Left ventricle myocardium superior (tissue), 1 donor: ENCODE measurements at regions not wholly inside any gene's neighbourhood (a gene's known extent, or its start where the extent isn't known, plus 50 kb on each side); places are given as distances from the start of the nearest gene placed in this dataset.
"Not testable (repeated sequence)": the region's sequence is repeated elsewhere in the genome, so short reads cannot be mapped to it uniquely, and the experiment has no call there.

ENCODE experiments used
- ATAC-seq: fragments of 200-7000 bp; cut with Tn5 transposase; one replicate; pipeline ENCODE4 v1.9.1; 2020; ENCODE audit warnings: mild to moderate bottlenecking, moderate library complexity
- DNase-seq: peaks from one replicate; pipeline ENCODE4 v3.0.0-alpha.2; 2020
- intact Hi-C: fragments of 100-400 bp; cut with micrococcal nuclease; formaldehyde crosslinking; loops from one replicate; pipeline ENCODE4 v1.11.0; 2022
- donor health status: DM: no; HTN: yes; CAD: no; lungs with severe emphysema.

- no peak for DNase-seq
- no peak for ATAC-seq
- intact Hi-C loops = no loop called here
Measured at GRCh38 chr9:31142456-31142855, 1242.0 kb upstream of the ACO1 start.

GRCh38 chr9:31144614-31145013 lies 1239.8 kb upstream of the ACO1 start:
- DNase-seq (no peak), ATAC-seq (no peak)
- intact Hi-C loops = no loop called here

- ATAC-seq = no peak
- no peak for DNase-seq
- intact Hi-C loops = no loop called here
Measured at GRCh38 chr9:31146485-31147166, 1237.8 kb upstream of the ACO1 start.

- intact Hi-C loops = no loop called here
Measured at GRCh38 chr9:31153250-31153840, 1231.1 kb upstream of the ACO1 start.

GRCh38 chr9:31166516-31166915 lies 1217.9 kb upstream of the ACO1 start:
- intact Hi-C loops = no loop called here
- ATAC-seq (no peak), DNase-seq (no peak)

More at GRCh38 chr9:31153250-31153840, 1231.1 kb upstream of the ACO1 start:
- ATAC-seq (no peak), DNase-seq (no peak)

GRCh38 chr9:31168161-31168560 lies 1216.3 kb upstream of the ACO1 start:
- intact Hi-C loops = no loop called here
- DNase-seq = no peak
- ATAC-seq = no peak

GRCh38 chr9:31174681-31175080 lies 1209.8 kb upstream of the ACO1 start:
- no peak for DNase-seq
- intact Hi-C loops = no loop called here
- ATAC-seq = no peak

- intact Hi-C loops = no loop called here
Measured at GRCh38 chr9:31183866-31184265, 1200.6 kb upstream of the ACO1 start.

GRCh38 chr9:31185831-31186230 lies 1198.6 kb upstream of the ACO1 start:
- intact Hi-C loops = no loop called here
- ATAC-seq (no peak), DNase-seq (no peak)

More at GRCh38 chr9:31183866-31184265, 1200.6 kb upstream of the ACO1 start:
- ATAC-seq (no peak), DNase-seq (no peak)

GRCh38 chr9:31188496-31188895 lies 1195.9 kb upstream of the ACO1 start:
- no peak for ATAC-seq
- no peak for DNase-seq
- intact Hi-C loops = no loop called here

GRCh38 chr9:31210978-31211570 lies 1173.4 kb upstream of the ACO1 start:
- DNase-seq (peak; percentile 12), ATAC-seq (no peak)
- intact Hi-C loops = no loop called here

- DNase-seq, intact Hi-C loops, ATAC-seq: not testable (repeated sequence)
Measured at GRCh38 chr9:31229976-31230375, 1154.5 kb upstream of the ACO1 start.

GRCh38 chr9:31232485-31232884 lies 1152.0 kb upstream of the ACO1 start:
- DNase-seq (no peak), ATAC-seq (no peak)
- intact Hi-C loops = no loop called here

GRCh38 chr9:31236344-31236743 lies 1148.1 kb upstream of the ACO1 start:
- ATAC-seq (no peak), DNase-seq (no peak)
- intact Hi-C loops = no loop called here

GRCh38 chr9:31243386-31243785 lies 1141.1 kb upstream of the ACO1 start:
- intact Hi-C loops = no loop called here
- ATAC-seq (no peak), DNase-seq (no peak)

- intact Hi-C loops = no loop called here
- no peak for DNase-seq
- ATAC-seq = no peak
Measured at GRCh38 chr9:31248156-31248555, 1136.3 kb upstream of the ACO1 start.

- no peak for DNase-seq
- ATAC-seq = no peak
- intact Hi-C loops = no loop called here
Measured at GRCh38 chr9:31251386-31251785, 1133.1 kb upstream of the ACO1 start.

GRCh38 chr9:31253800-31254762 lies 1130.4 kb upstream of the ACO1 start:
- ATAC-seq = no peak
- intact Hi-C loops = no loop called here

GRCh38 chr9:31255211-31255610 lies 1129.2 kb upstream of the ACO1 start:
- no peak for DNase-seq
- intact Hi-C loops = no loop called here
- no peak for ATAC-seq

More at GRCh38 chr9:31253800-31254762, 1130.4 kb upstream of the ACO1 start:
- no peak for DNase-seq

GRCh38 chr9:31259824-31260223 lies 1124.6 kb upstream of the ACO1 start:
- no peak for DNase-seq
- intact Hi-C loops = no loop called here
- ATAC-seq = no peak
